Urothelium cell line (cell line): ENCODE measurements at regions not wholly inside any gene's neighbourhood (a gene's known extent, or its start where the extent isn't known, plus 50 kb on each side); places are given as distances from the start of the nearest gene placed in this dataset.

Experiments used
- DNase-seq: peaks from one replicate; pipeline ENCODE4 v3.0.0; 2011; ENCODE audit warnings: low spot score, mixed read lengths
- FAIRE-seq: peaks from 2 replicates; lab custom pipeline; 2011; peaks lifted over from hg19 to GRCh38; lab: Jason Lieb, UNC

DNA sequence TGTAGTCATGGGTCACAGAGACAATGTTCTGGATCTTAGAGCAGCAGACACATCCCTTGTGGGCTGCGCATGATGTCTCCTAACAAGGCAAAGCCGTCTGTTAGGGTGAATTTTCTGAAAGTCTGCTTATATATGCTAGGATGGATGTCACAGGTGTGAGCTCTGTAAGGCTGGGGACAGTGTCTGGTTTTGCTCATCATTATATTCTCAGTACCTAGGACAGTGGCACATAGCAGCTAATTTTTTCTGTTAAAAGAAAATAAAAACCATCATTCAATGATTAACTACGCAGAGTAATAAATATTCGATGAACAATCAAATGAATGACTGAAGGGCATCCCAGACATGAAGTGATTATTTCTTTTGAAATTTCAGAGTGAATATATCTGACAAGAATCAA lies 52.9 kb upstream of the FAM169A start:
- DNase-seq = no peak
- FAIRE-seq = no peak

DNA sequence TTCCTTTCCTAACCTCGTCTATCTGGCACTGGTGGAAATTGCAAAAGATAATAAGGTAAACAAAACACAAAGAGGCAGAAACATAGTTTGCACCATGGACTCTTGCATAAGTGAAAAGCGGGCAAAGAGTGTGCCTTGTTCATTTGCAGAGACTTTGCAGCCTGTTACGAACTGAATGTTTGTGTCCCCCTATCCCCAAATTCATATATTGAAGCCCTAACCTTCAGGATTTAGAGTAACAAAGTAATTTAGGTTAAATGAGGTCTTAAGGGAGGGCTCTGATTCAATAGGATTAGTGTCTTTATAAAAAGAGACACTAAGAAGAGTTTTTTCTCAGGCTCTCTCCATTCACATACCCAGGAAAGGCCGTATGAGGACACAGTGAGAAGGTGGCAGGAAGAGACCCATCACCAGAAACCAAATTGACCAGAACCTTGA lies 52.1 kb upstream of the FAM169A start:
- DNase-seq = no peak
- no peak for FAIRE-seq

DNA sequence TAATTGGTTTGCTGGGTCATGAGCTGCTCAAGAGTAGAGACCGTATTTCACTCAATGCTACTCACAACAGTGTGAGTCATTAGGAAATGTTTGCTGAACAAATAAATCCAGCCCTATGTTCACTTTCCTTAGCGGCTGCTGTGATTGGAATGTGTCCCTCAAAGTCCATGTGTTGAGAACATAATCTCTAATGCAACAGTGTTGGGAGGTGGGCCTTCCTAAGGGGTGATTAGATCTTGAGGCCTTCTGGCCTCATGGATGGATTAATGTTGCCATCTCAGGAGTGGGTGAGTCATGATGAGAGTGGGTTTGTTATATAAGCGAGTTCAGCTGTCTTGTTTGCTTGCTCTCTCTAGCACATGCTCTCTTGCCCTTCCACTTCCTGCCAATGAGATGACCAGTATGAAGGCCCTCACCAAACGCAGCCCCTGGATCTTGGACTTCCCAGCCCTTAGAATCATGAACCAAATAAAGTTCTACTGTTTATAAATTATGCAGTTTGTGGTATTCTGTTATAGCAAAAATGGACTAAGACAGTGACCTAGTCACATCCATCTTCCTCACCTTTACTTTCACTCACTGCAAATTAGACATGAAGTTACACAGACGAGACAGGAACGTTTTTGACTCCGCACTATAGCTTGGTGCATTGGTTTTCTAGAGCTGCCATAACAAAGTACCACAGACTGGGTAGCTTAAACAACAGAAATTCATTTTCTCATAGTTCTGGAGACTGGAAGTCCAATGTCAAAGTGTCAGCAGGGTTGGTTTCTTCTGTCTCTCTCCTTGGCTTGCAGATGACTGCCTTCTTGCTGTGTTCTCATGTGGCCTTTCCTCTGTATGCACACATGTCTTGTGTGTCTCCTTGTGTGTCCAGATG lies 50.9 kb upstream of the FAM169A start:
- DNase-seq = peak; percentile 31
- FAIRE-seq = no peak
